Esophagus muscularis mucosa (tissue), 3 donors: ENCODE measurements at regions not wholly inside any gene's neighbourhood (a gene's known extent, or its start where the extent isn't known, plus 50 kb on each side); places are given as distances from the start of the nearest gene placed in this dataset.

Experiments
- CTCF ChIP-seq, 3 experiments: fragments of 200-600 bp in 2 of 3; fragments of 450-650 bp in 1 of 3; sonication (generic) in 2 of 3; IDR thresholded peaks; one replicate each; pipeline ENCODE4 v1.5.1; 2017 to 2019; ENCODE audit warnings: antibody characterized with exemption in 3 of 3, mild to moderate bottlenecking in 2 of 3, moderate library complexity in 1 of 3
- POLR2AphosphoS5 ChIP-seq, 2 donors: sonication (generic); formaldehyde crosslinking; IDR thresholded peaks; one replicate each; pipeline ENCODE4 v1.6.1; 2017; ENCODE audit warnings: antibody characterized with exemption in 2 of 2

- TF ChIP-seq CTCF (IDR thresholded peaks at IDR 0.05) (no peak), POLR2AphosphoS5 (IDR thresholded peaks at IDR 0.05) (no peak)
These were observed 114.1 kb downstream of the FAM9B start for GRCh38 chrX:8919801-8920200.
